ENCODE measurements at regions not wholly inside any gene's neighbourhood (a gene's known extent, or its start where the extent isn't known, plus 50 kb on each side); places are given as distances from the start of the nearest gene placed in this dataset.

DNA sequence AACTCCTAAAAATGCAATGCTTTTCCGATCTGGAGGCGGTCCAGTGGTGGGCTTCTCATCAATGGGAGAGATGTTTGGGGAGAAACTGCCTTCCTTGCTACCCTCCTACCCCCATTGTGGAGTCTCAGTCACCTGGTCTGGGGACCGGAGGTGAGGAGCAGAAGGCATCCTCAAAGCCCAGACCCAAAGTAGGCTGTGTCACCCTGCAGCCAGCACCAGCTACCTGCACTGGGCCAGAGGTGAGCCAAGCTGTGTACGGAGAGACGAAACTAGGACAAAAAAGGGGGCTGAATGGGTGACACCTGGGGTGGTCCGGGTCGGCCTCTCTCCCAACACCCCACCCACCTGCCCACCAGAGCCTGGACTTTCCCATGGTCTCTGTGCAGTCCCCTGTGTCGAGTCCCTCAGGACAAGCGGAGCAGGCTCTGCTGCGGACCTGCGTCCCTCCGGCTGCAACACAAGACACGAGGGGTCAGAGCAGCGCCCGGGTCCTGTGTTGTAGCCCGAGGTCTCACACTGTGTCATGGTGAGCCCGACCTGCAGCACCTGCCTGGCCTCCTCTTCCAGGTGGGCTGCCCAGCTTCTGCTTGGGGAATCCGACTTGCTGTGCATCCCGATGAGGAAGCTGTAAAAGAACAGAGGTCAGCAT lies 68.0 kb upstream of the RMP24 start:
- TF ChIP-seq, protein P1, sequence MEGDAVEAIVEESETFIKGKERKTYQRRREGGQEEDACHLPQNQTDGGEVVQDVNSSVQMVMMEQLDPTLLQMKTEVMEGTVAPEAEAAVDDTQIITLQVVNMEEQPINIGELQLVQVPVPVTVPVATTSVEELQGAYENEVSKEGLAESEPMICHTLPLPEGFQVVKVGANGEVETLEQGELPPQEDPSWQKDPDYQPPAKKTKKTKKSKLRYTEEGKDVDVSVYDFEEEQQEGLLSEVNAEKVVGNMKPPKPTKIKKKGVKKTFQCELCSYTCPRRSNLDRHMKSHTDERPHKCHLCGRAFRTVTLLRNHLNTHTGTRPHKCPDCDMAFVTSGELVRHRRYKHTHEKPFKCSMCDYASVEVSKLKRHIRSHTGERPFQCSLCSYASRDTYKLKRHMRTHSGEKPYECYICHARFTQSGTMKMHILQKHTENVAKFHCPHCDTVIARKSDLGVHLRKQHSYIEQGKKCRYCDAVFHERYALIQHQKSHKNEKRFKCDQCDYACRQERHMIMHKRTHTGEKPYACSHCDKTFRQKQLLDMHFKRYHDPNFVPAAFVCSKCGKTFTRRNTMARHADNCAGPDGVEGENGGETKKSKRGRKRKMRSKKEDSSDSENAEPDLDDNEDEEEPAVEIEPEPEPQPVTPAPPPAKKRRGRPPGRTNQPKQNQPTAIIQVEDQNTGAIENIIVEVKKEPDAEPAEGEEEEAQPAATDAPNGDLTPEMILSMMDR (IDR thresholded peaks at IDR 0.05; ENCODE audit: borderline replicate concordance, extremely low read depth, low read length, poor library complexity, severe bottlenecking), result no peak
- no peak for TF ChIP-seq EZH2 (IDR thresholded peaks at IDR 0.05; ENCODE audit: borderline replicate concordance, low read depth, low read length, severe bottlenecking)
